ENCODE measurements at regions not wholly inside any gene's neighbourhood (a gene's known extent, or its start where the extent isn't known, plus 50 kb on each side); places are given as distances from the start of the nearest gene placed in this dataset.

- ATAC-seq (no peak), DNase-seq (no peak)
- intact Hi-C loops (cut with DNase I): no loop called here
- H3K4me3 ChIP-seq: no peak overlapping the region
- TF ChIP-seq CTCF (IDR thresholded peaks at IDR 0.05): no peak
- H3K4me1 ChIP-seq: no peaks in the 10 kb centered on the region
- H3K27ac ChIP-seq: no peak overlapping the region
- H3K27me3 ChIP-seq (ENCODE audit: low read depth): no peaks in the 10 kb centered on the region
- H3K9me3 ChIP-seq: no peaks in the 10 kb centered on the region
- H3K36me3 ChIP-seq: no peaks in the 10 kb centered on the region
Measured at GRCh38 chr7:9097565-9098060, 664.2 kb downstream of the NXPH1 start.

GRCh38 chr7:9100289-9100688 lies 666.9 kb downstream of the NXPH1 start:
- Histone ChIP-seq H3K36me3 (no peaks in the 10 kb centered on the region), H3K27ac (no peak overlapping the region), H3K9me3 (no peaks in the 10 kb centered on the region), H3K4me3 (no peak overlapping the region), H3K4me1 (no peaks in the 10 kb centered on the region), H3K27me3 (ENCODE audit: low read depth) (no peaks in the 10 kb centered on the region)
- ATAC-seq (no peak), DNase-seq (no peak)
- intact Hi-C loops (cut with DNase I): no loop called here
- no peak for TF ChIP-seq CTCF (IDR thresholded peaks at IDR 0.05)

- Histone ChIP-seq H3K36me3 (no peaks in the 10 kb centered on the region), H3K4me3 (no peak overlapping the region), H3K27ac (no peak overlapping the region), H3K9me3 (no peaks in the 10 kb centered on the region), H3K4me1 (no peaks in the 10 kb centered on the region), H3K27me3 (ENCODE audit: low read depth) (no peaks in the 10 kb centered on the region)
- no peak for DNase-seq
- no peak for ATAC-seq
- TF ChIP-seq CTCF (IDR thresholded peaks at IDR 0.05): no peak
- intact Hi-C loops (cut with DNase I): no loop called here
Measured at GRCh38 chr7:9102846-9103245, 669.4 kb downstream of the NXPH1 start.

- H3K9me3 ChIP-seq: peaks cover 20% of the 10 kb centered on the region
- no peak for ATAC-seq
- H3K36me3 ChIP-seq: no peaks in the 10 kb centered on the region
- H3K4me3 ChIP-seq: no peak overlapping the region
- H3K4me1 ChIP-seq: no peaks in the 10 kb centered on the region
- H3K27me3 ChIP-seq (ENCODE audit: low read depth): no peaks in the 10 kb centered on the region
- H3K27ac ChIP-seq: no peak overlapping the region
- no peak for DNase-seq
- no peak for TF ChIP-seq CTCF (IDR thresholded peaks at IDR 0.05)
- intact Hi-C loops (cut with DNase I): no loop called here
Measured at GRCh38 chr7:9106747-9107146, 673.3 kb downstream of the NXPH1 start.

GRCh38 chr7:9120331-9120730 lies 686.9 kb downstream of the NXPH1 start:
- Histone ChIP-seq H3K27ac (no peak overlapping the region), H3K27me3 (ENCODE audit: low read depth) (no peaks in the 10 kb centered on the region), H3K36me3 (no peaks in the 10 kb centered on the region), H3K4me3 (no peak overlapping the region), H3K9me3 (no peaks in the 10 kb centered on the region), H3K4me1 (no peaks in the 10 kb centered on the region)
- no peak for ATAC-seq
- no peak for TF ChIP-seq CTCF (IDR thresholded peaks at IDR 0.05)
- no peak for DNase-seq
- intact Hi-C loops (cut with DNase I): no loop called here

- Histone ChIP-seq H3K9me3 (no peaks in the 10 kb centered on the region), H3K4me3 (no peak overlapping the region), H3K36me3 (no peaks in the 10 kb centered on the region), H3K27ac (no peak overlapping the region), H3K27me3 (ENCODE audit: low read depth) (no peaks in the 10 kb centered on the region), H3K4me1 (no peaks in the 10 kb centered on the region)
- DNase-seq: no peak
- no peak for TF ChIP-seq CTCF (IDR thresholded peaks at IDR 0.05)
- intact Hi-C loops (cut with DNase I): no loop called here
- ATAC-seq: no peak
Measured at GRCh38 chr7:9124320-9124719, 690.9 kb downstream of the NXPH1 start.

Measured in lower lobe of right lung (tissue), 2 donors.